ENCODE measurements at regions not wholly inside any gene's neighbourhood (a gene's known extent, or its start where the extent isn't known, plus 50 kb on each side); places are given as distances from the start of the nearest gene placed in this dataset.

DNA sequence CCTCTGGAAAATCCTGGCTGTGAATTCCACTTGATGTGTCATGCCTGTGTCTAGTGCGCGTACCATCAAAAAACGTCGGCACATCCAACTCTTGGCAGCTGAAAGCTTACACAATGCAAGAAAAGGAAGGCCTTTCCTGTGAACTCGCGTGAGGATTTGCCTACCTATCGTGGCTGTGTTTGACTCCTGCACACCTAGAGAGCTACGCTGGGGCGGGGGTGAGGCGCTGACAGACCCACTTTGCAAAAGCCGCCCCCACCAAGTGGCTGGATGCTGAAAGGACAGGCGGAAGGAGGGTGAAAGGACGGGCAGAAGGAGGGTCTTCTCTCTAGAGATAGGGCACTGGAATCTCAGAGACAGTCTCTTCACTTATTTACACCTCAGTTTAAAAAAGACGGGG lies 270.1 kb downstream of the EIPR1 start:
- TF ChIP-seq, protein P1, sequence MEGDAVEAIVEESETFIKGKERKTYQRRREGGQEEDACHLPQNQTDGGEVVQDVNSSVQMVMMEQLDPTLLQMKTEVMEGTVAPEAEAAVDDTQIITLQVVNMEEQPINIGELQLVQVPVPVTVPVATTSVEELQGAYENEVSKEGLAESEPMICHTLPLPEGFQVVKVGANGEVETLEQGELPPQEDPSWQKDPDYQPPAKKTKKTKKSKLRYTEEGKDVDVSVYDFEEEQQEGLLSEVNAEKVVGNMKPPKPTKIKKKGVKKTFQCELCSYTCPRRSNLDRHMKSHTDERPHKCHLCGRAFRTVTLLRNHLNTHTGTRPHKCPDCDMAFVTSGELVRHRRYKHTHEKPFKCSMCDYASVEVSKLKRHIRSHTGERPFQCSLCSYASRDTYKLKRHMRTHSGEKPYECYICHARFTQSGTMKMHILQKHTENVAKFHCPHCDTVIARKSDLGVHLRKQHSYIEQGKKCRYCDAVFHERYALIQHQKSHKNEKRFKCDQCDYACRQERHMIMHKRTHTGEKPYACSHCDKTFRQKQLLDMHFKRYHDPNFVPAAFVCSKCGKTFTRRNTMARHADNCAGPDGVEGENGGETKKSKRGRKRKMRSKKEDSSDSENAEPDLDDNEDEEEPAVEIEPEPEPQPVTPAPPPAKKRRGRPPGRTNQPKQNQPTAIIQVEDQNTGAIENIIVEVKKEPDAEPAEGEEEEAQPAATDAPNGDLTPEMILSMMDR (IDR thresholded peaks at IDR 0.05) = no peak
- TF ChIP-seq POLR2A (IDR thresholded peaks at IDR 0.05) = no peak

Measured in lower leg skin (tissue), 3 donors.